ENCODE measurements at regions not wholly inside any gene's neighbourhood (a gene's known extent, or its start where the extent isn't known, plus 50 kb on each side); places are given as distances from the start of the nearest gene placed in this dataset.
"Not testable (repeated sequence)": the region's sequence is repeated elsewhere in the genome, so short reads cannot be mapped to it uniquely, and the experiment has no call there.

- TF ChIP-seq REST (IDR thresholded peaks at IDR 0.05; ENCODE audit: low read depth): no peak
These were observed 595.4 kb upstream of the GHITM start (continued) for GRCh38 chr10:83543691-83544462.

GRCh38 chr10:83545901-83546391 is 593.4 kb upstream of the GHITM start:
- H3K4me3 ChIP-seq (replicated peaks in 1 of 2; ENCODE audit: low read depth in 1 of 2, low read length in 2 of 2): no peak overlapping the region
- H3K27me3 ChIP-seq (ENCODE audit: insufficient read depth, low read length): no peaks in the 10 kb centered on the region
- H2AFZ ChIP-seq (ENCODE audit: low read depth, low read length, poor library complexity, severe bottlenecking): no peak overlapping the region
- intact Hi-C loops (cut with micrococcal nuclease): no loop called here
- ATAC-seq (no peak), DNase-seq (ENCODE audit: low read depth, low spot score) (no peak)
- TF ChIP-seq JUND (IDR thresholded peaks at IDR 0.05) (no peak), TCF7L2 (IDR thresholded peaks at IDR 0.05; ENCODE audit: borderline replicate concordance, extremely low read depth, insufficient read depth, insufficient read length) (no peak), YY1 (IDR thresholded peaks at IDR 0.05; ENCODE audit: extremely low read depth, insufficient replicate concordance, low read depth, low read length) (no peak), ELF1 (IDR thresholded peaks at IDR 0.05; ENCODE audit: borderline replicate concordance, low read depth) (no peak), ATF3 (IDR thresholded peaks at IDR 0.05) (no peak), POLR2A (IDR thresholded peaks at IDR 0.05; ENCODE audit: borderline replicate concordance, extremely low read depth, insufficient read depth, insufficient read length) (no peak), SP1 (IDR thresholded peaks at IDR 0.05; ENCODE audit: low read depth) (no peak), ZNF274 (IDR thresholded peaks at IDR 0.05; ENCODE audit: low read depth, low read length) (no peak), RAD21 (IDR thresholded peaks at IDR 0.05; ENCODE audit: low read depth) (no peak), SIN3A (IDR thresholded peaks at IDR 0.05; ENCODE audit: low read depth) (no peak)
- H3K36me3 ChIP-seq (ENCODE audit: control insufficient read depth in 1 of 2, insufficient read depth in 2 of 2, low read length in 2 of 2): no peaks in the 10 kb centered on the region
- H3K79me2 ChIP-seq (ENCODE audit: insufficient read depth, low read length): no peaks in the 10 kb centered on the region
- H3K4me2 ChIP-seq (ENCODE audit: low read length): no peak overlapping the region
- ChIA-PET CTCF (no interaction called here), POLR2A (no interaction called here), RAD21 (ENCODE audit: low non-redundant PET in 1 of 2, low total read pairs in 2 of 2, uncharacterized antibody in 2 of 2, unreplicated experiment in 2 of 2) (no interaction called here)
- H3K9me3 ChIP-seq (ENCODE audit: control insufficient read depth in 1 of 2, insufficient read depth in 1 of 2, low read depth in 1 of 2, low read length in 2 of 2): peaks cover 6 to 7% of the 10 kb centered on the region in 2 experiments; a peak in 2 of 4 replicates
- H3K27ac ChIP-seq (ENCODE audit: low read depth, low read length): no peak overlapping the region
- no peaks in the 10 kb centered on the region for H3K4me1 ChIP-seq (ENCODE audit: control insufficient read depth in 1 of 2, insufficient read depth in 2 of 2, low read length in 2 of 2)
- BruUV-seq (replicated peaks): no TSS peak
- no peak overlapping the region for H3K9ac ChIP-seq (ENCODE audit: low read length)
- no peaks in the 10 kb centered on the region for H3K9me2 ChIP-seq (ENCODE audit: insufficient read depth)
- no peaks in the 10 kb centered on the region for H4K20me1 ChIP-seq (ENCODE audit: insufficient read depth)

GRCh38 chr10:83551190-83551589 is 588.1 kb upstream of the GHITM start:
- H3K9me2 ChIP-seq (ENCODE audit: insufficient read depth); H3K27me3 ChIP-seq (ENCODE audit: insufficient read depth, low read length); H3K4me2 ChIP-seq (ENCODE audit: low read length); intact Hi-C loops (cut with micrococcal nuclease); H3K9me3 ChIP-seq (ENCODE audit: control insufficient read depth in 1 of 2, insufficient read depth in 1 of 2, low read depth in 1 of 2, low read length in 2 of 2); POLR2A ChIA-PET; H4K20me1 ChIP-seq (ENCODE audit: insufficient read depth); RAD21 ChIA-PET (ENCODE audit: low non-redundant PET in 1 of 2, low total read pairs in 2 of 2, uncharacterized antibody in 2 of 2, unreplicated experiment in 2 of 2); ATAC-seq; DNase-seq (ENCODE audit: low read depth, low spot score); H3K79me2 ChIP-seq (ENCODE audit: insufficient read depth, low read length); H2AFZ ChIP-seq (ENCODE audit: low read depth, low read length, poor library complexity, severe bottlenecking); BruUV-seq (replicated peaks); H3K9ac ChIP-seq (ENCODE audit: low read length); CTCF ChIA-PET; H3K4me1 ChIP-seq (ENCODE audit: control insufficient read depth in 1 of 2, insufficient read depth in 2 of 2, low read length in 2 of 2); H3K4me3 ChIP-seq (replicated peaks in 1 of 2; ENCODE audit: low read depth in 1 of 2, low read length in 2 of 2); H3K27ac ChIP-seq (ENCODE audit: low read depth, low read length); H3K36me3 ChIP-seq (ENCODE audit: control insufficient read depth in 1 of 2, insufficient read depth in 2 of 2, low read length in 2 of 2): not testable (repeated sequence)

All from HCT116 (cell line).